ENCODE measurements at regions not wholly inside any gene's neighbourhood (a gene's known extent, or its start where the extent isn't known, plus 50 kb on each side); places are given as distances from the start of the nearest gene placed in this dataset.
"Not testable (repeated sequence)": the region's sequence is repeated elsewhere in the genome, so short reads cannot be mapped to it uniquely, and the experiment has no call there.

- intact Hi-C loops (cut with DNase I; ENCODE audit: low total_unique reads): no loop called here
- no peak for TF ChIP-seq POLR2A (IDR thresholded peaks at IDR 0.05)
- TF ChIP-seq POLR2AphosphoS5 (IDR thresholded peaks at IDR 0.05): no peak
- TF ChIP-seq CTCF (IDR thresholded peaks at IDR 0.05): no peak
- Histone ChIP-seq H3K9me3 (no peaks in the 10 kb centered on the region), H3K4me1 (no peaks in the 10 kb centered on the region), H3K27me3 (no peaks in the 10 kb centered on the region), H3K36me3 (no peaks in the 10 kb centered on the region), H3K4me3 (no peak overlapping the region), H3K27ac (no peak overlapping the region)
- DNase-seq (ENCODE audit: low spot score in 2 of 2): no peak
Observed at GRCh38 chr12:23253191-23253590, 628.2 kb downstream of the ETNK1 start.

- H3K27me3 ChIP-seq; DNase-seq (ENCODE audit: low spot score in 2 of 2); H3K27ac ChIP-seq; H3K36me3 ChIP-seq; H3K4me1 ChIP-seq; intact Hi-C loops (cut with DNase I; ENCODE audit: low total_unique reads); H3K4me3 ChIP-seq; H3K9me3 ChIP-seq: not testable (repeated sequence)
Observed at GRCh38 chr12:23253910-23254309, 628.9 kb downstream of the ETNK1 start.

GRCh38 chr12:23259558-23259957, 634.6 kb downstream of the ETNK1 start:
- Histone ChIP-seq H3K27me3 (no peaks in the 10 kb centered on the region), H3K27ac (no peak overlapping the region), H3K9me3 (no peaks in the 10 kb centered on the region), H3K4me3 (no peak overlapping the region), H3K4me1 (no peaks in the 10 kb centered on the region), H3K36me3 (no peaks in the 10 kb centered on the region)
- DNase-seq (ENCODE audit: low spot score in 2 of 2): no peak
- TF ChIP-seq CTCF (IDR thresholded peaks at IDR 0.05) (no peak), POLR2A (IDR thresholded peaks at IDR 0.05) (no peak), POLR2AphosphoS5 (IDR thresholded peaks at IDR 0.05) (no peak)
- intact Hi-C loops (cut with DNase I; ENCODE audit: low total_unique reads): no loop called here

GRCh38 chr12:23262670-23263069, 637.7 kb downstream of the ETNK1 start:
- no peaks in the 10 kb centered on the region for H3K27me3 ChIP-seq
- intact Hi-C loops (cut with DNase I; ENCODE audit: low total_unique reads): no loop called here
- DNase-seq (ENCODE audit: low spot score in 2 of 2): no peak
- no peaks in the 10 kb centered on the region for H3K9me3 ChIP-seq
- H3K4me3 ChIP-seq: no peak overlapping the region
- no peak for TF ChIP-seq POLR2AphosphoS5 (IDR thresholded peaks at IDR 0.05)
- TF ChIP-seq POLR2A (IDR thresholded peaks at IDR 0.05): no peak
- H3K4me1 ChIP-seq: no peaks in the 10 kb centered on the region
- no peaks in the 10 kb centered on the region for H3K36me3 ChIP-seq
- no peak overlapping the region for H3K27ac ChIP-seq

- no peaks in the 10 kb centered on the region for H3K4me1 ChIP-seq
- intact Hi-C loops (cut with DNase I; ENCODE audit: low total_unique reads): no loop called here
- no peak overlapping the region for H3K4me3 ChIP-seq
- DNase-seq (ENCODE audit: low spot score in 2 of 2): no peak
- peaks cover 0 to 3% of the 10 kb centered on the region in 2 donors for H3K9me3 ChIP-seq
- TF ChIP-seq CTCF (IDR thresholded peaks at IDR 0.05): no peak
- TF ChIP-seq POLR2AphosphoS5 (IDR thresholded peaks at IDR 0.05): no peak
- no peak for TF ChIP-seq POLR2A (IDR thresholded peaks at IDR 0.05)
- no peaks in the 10 kb centered on the region for H3K36me3 ChIP-seq
- H3K27ac ChIP-seq: no peak overlapping the region
- no peaks in the 10 kb centered on the region for H3K27me3 ChIP-seq
Observed at GRCh38 chr12:23277831-23278230, 652.9 kb downstream of the ETNK1 start.

DNA sequence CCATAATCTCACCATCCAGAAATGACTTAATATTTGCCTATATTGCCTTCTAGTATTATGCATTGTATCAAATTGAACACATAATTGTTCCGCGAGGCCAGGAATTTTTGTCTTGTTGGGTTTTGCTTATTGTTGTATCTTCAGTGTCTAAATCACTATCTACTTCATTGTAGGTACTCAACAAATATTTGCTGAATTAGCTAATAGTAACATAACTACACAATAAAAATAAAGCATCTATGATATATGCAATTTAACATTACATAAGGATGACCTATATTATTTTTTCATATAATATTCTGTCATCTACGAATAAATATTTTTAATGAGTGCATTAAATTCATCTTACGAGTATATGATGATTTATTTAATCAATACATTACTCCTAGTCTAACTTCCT, 656.3 kb downstream of the ETNK1 start:
- TF ChIP-seq POLR2A (IDR thresholded peaks at IDR 0.05) (no peak), CTCF (IDR thresholded peaks at IDR 0.05) (no peak), POLR2AphosphoS5 (IDR thresholded peaks at IDR 0.05) (no peak)
- no peak overlapping the region for H3K4me3 ChIP-seq
- H3K27me3 ChIP-seq: no peaks in the 10 kb centered on the region
- intact Hi-C loops (cut with DNase I; ENCODE audit: low total_unique reads): no loop called here
- no peak overlapping the region for H3K27ac ChIP-seq
- no peak for DNase-seq (ENCODE audit: low spot score in 2 of 2)
- H3K9me3 ChIP-seq: peaks cover 0 to 9% of the 10 kb centered on the region in 2 donors
- no peaks in the 10 kb centered on the region for H3K4me1 ChIP-seq
- no peaks in the 10 kb centered on the region for H3K36me3 ChIP-seq

Data from breast epithelium (tissue), 4 donors.